Cardiac fibroblast (primary cell): ENCODE measurements at regions not wholly inside any gene's neighbourhood (a gene's known extent, or its start where the extent isn't known, plus 50 kb on each side); places are given as distances from the start of the nearest gene placed in this dataset.

Experiments used
- DNase-seq, 2 donors: peaks; one replicate each; pipeline versions ENCODE4 v3.0.0 to v3.0.0-alpha.2; 2010; ENCODE audit warnings: low read depth in 2 of 2
- H3K4me3 ChIP-seq, 2 donors: replicated peaks in 1 of 2; 1 replicate in 1 of 2; 2 replicates in 1 of 2; pipeline ENCODE4 v1.5.1; 2011; ENCODE audit warnings: low read depth in 2 of 2, low read length in 2 of 2, mild to moderate bottlenecking in 2 of 2, moderate library complexity in 1 of 2
- TF ChIP-seq, protein P1 (sequence below): IDR thresholded peaks from one replicate; pipeline ENCODE4 v1.5.1; 2011; ENCODE audit warnings: low read depth, mild to moderate bottlenecking, low read length, inconsistent platforms

GRCh38 chr3:69441040-69441439 is 55.2 kb upstream of the FRMD4B start:
- no peak overlapping the region for H3K4me3 ChIP-seq

DNA sequence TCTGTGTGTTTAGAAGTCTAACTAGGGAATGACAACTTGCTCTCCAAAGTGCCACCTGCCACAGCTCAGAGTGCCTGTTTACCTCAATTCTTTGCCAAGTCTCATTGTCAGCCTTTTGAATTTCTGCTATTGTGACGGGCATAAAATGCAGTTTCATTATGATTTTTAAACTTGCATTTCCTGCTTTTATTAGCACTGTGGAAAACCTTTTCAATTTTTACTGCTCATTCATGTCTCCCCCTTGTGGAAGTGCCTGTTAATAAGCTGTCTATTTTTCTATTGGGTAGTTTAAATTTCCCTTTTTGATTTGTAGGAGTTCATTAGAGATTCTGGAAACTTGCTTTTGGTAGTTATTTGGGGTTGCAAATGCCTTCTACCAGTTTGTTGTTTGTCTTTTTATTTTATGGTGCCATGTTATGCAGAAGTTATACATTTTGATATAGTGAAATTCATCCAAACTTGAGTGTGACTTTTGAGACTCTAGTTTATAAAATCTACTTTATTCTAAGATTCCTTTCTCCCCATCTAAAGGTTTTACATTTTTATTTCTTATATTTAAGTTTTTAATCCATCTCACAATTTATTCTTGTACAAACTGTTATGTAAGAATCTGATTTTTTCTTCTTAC is 53.9 kb upstream of the FRMD4B start:
- no peak overlapping the region for H3K4me3 ChIP-seq
- TF ChIP-seq, protein P1, sequence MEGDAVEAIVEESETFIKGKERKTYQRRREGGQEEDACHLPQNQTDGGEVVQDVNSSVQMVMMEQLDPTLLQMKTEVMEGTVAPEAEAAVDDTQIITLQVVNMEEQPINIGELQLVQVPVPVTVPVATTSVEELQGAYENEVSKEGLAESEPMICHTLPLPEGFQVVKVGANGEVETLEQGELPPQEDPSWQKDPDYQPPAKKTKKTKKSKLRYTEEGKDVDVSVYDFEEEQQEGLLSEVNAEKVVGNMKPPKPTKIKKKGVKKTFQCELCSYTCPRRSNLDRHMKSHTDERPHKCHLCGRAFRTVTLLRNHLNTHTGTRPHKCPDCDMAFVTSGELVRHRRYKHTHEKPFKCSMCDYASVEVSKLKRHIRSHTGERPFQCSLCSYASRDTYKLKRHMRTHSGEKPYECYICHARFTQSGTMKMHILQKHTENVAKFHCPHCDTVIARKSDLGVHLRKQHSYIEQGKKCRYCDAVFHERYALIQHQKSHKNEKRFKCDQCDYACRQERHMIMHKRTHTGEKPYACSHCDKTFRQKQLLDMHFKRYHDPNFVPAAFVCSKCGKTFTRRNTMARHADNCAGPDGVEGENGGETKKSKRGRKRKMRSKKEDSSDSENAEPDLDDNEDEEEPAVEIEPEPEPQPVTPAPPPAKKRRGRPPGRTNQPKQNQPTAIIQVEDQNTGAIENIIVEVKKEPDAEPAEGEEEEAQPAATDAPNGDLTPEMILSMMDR = peak; percentile 79
- DNase-seq = peak; percentile 46 to 57

More at GRCh38 chr3:69441040-69441439, 55.2 kb upstream of the FRMD4B start:
- TF ChIP-seq, protein P1 = no peak
- no peak for DNase-seq

- TF ChIP-seq, protein P1 = no peak
- no peak for DNase-seq
- H3K4me3 ChIP-seq = no peak overlapping the region
Observed at GRCh38 chr3:69438476-69438875, 52.6 kb upstream of the FRMD4B start.

DNA sequence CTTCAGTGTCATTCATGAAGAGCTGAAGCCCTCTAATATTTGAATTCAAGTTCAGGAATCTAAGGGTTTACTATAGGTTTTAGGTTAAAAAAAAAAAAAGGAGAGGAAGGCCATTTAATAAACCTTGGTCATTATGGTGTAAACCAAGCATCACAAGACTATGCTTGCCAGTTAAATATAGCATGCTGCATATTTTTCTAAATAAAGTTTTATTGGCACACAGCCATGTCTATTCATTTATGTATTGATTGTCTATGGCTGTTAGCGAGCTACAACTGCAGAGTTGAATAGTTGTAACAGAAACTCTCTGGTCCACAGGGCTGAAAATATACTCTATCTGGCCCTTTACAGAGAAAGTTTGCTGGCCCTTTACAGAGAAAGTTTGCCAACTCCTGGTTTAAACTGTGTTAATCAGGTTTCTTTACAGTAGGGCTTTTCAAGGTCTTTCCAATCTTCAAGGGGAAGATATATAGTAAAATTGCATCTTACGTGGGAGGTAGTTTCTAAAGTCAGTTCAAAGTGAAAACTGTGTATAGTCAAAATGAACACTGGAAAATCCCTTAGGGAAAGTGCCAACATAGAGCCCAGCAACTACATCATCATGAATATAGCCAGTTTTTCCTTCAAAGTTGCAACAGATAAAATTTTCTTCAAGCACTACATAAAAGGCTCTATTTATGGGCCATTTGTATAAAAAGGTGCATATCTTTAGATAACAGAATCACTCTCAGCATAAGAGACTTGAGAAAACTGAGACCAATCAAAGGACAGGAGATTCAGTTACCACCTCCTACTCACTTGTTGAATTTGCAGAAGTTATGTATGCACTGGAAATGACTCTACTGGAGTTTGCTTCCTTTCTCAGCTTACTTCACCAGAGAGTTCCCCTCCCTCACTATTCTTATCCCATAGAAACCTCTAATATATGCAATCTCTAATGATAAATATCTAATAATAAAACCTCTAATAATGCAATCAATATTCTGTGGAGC is 49.7 kb upstream of the FRMD4B start:
- TF ChIP-seq, protein P1 = no peak
- H3K4me3 ChIP-seq = no peak overlapping the region
- DNase-seq = no peak
